ENCODE measurements at regions not wholly inside any gene's neighbourhood (a gene's known extent, or its start where the extent isn't known, plus 50 kb on each side); places are given as distances from the start of the nearest gene placed in this dataset.

- DNase-seq (ENCODE audit: insufficient read length) (no peak), FAIRE-seq (no peak)
Observed at GRCh38 chr12:83807871-83808270, 1104.7 kb downstream of the SLC6A15 start.

DNA sequence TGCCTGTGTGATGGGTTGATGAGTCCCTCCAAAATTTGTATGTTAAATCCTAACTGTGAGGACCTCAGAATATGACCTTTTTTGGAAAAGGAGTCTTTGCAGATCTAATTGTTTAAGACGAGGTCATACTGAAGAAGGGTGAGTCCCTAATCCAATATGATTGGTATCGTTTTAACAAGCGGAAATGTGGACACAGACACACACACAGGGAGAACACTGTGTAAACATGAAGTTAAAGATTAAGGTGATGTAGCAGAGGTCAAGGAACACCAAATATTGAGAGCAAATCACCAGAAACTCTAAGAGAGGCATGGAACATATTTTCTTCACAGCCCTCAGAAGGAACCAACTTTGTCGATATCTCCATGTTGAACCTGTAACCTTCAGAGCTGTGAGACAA is 1106.7 kb downstream of the SLC6A15 start:
- no peak for TF ChIP-seq POLR2AphosphoS5 (IDR thresholded peaks at IDR 0.05; ENCODE audit: low read depth, low read length)
- TF ChIP-seq POLR2A (IDR thresholded peaks at IDR 0.05; ENCODE audit: low read depth, low read length) = no peak
- no peak for TF ChIP-seq TAF1 (IDR thresholded peaks at IDR 0.05; ENCODE audit: borderline replicate concordance, low read depth, low read length)
- FAIRE-seq = no peak
- DNase-seq (ENCODE audit: insufficient read length) = no peak

More at GRCh38 chr12:83807871-83808270, 1104.7 kb downstream of the SLC6A15 start:
- no peak for TF ChIP-seq POLR2AphosphoS5 (IDR thresholded peaks at IDR 0.05; ENCODE audit: low read depth, low read length)
- no peak for TF ChIP-seq POLR2A (IDR thresholded peaks at IDR 0.05; ENCODE audit: low read depth, low read length)
- no peak for TF ChIP-seq TAF1 (IDR thresholded peaks at IDR 0.05; ENCODE audit: borderline replicate concordance, low read depth, low read length)

DNA sequence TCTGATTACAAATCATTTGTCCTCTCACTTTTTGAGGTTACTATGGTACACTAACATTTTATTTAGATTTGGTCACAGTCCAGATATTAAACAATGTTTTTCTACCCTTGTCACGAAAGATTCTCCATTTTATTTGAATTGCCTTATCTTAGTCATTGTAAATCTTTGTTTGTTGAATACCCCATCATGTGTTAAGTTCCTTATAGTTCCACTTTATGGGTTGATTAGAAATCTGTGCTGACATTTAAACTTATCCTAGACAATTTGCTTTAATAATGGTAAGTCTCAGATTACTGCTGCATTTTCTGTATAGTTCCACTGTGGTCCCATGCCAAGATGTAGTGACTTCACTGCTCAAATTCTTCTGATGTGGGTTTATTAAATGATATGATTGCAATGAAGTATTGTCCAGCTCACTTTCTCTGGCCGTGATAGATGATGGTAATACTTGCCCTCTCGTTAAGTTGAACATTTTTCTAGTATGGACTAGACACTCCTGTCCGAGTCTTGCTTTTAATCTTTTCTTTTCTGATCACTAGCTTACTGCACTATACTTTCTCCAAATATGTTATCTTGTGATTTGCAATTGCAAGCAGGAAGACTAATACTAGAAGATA is 1107.3 kb downstream of the SLC6A15 start:
- DNase-seq (ENCODE audit: insufficient read length) (no peak), FAIRE-seq (no peak)
- TF ChIP-seq POLR2A (IDR thresholded peaks at IDR 0.05; ENCODE audit: low read depth, low read length) (no peak), POLR2AphosphoS5 (IDR thresholded peaks at IDR 0.05; ENCODE audit: low read depth, low read length) (no peak), TAF1 (IDR thresholded peaks at IDR 0.05; ENCODE audit: borderline replicate concordance, low read depth, low read length) (no peak)

- no peak for DNase-seq (ENCODE audit: insufficient read length)
- no peak for FAIRE-seq
- TF ChIP-seq POLR2A (IDR thresholded peaks at IDR 0.05; ENCODE audit: low read depth, low read length) (no peak), POLR2AphosphoS5 (IDR thresholded peaks at IDR 0.05; ENCODE audit: low read depth, low read length) (no peak), TAF1 (IDR thresholded peaks at IDR 0.05; ENCODE audit: borderline replicate concordance, low read depth, low read length) (no peak)
Observed at GRCh38 chr12:83801972-83802371, 1110.6 kb downstream of the SLC6A15 start.

DNA sequence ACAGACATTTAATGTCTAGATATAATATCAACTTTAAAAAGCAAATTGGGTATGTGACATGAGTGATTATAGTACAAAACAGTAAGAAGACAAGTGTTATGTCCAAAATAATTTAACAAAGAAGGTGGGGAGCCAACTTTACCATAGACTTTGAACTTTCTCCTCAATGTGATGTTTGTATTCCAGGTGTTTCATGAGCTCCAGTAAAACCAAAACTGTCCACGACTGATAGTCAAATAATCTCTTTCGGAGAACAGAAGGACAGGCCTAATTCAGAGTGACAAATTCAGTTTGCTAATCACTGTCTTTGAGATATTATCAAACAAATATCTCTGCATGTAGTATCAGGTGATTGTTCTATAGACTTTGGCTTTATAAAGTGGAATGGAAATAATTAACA is 1112.6 kb downstream of the SLC6A15 start:
- DNase-seq (ENCODE audit: insufficient read length) = no peak
- FAIRE-seq = no peak
- TF ChIP-seq TAF1 (IDR thresholded peaks at IDR 0.05; ENCODE audit: borderline replicate concordance, low read depth, low read length) = no peak
- TF ChIP-seq POLR2A (IDR thresholded peaks at IDR 0.05; ENCODE audit: low read depth, low read length) = no peak
- no peak for TF ChIP-seq POLR2AphosphoS5 (IDR thresholded peaks at IDR 0.05; ENCODE audit: low read depth, low read length)

GRCh38 chr12:83796531-83796930 is 1109.8 kb downstream of the TMTC2 start:
- DNase-seq (ENCODE audit: insufficient read length) (no peak), FAIRE-seq (no peak)
- TF ChIP-seq POLR2A (IDR thresholded peaks at IDR 0.05; ENCODE audit: low read depth, low read length) = no peak
- no peak for TF ChIP-seq POLR2AphosphoS5 (IDR thresholded peaks at IDR 0.05; ENCODE audit: low read depth, low read length)
- TF ChIP-seq TAF1 (IDR thresholded peaks at IDR 0.05; ENCODE audit: borderline replicate concordance, low read depth, low read length) = no peak

- TF ChIP-seq TAF1 (IDR thresholded peaks at IDR 0.05; ENCODE audit: borderline replicate concordance, low read depth, low read length) (no peak), POLR2A (IDR thresholded peaks at IDR 0.05; ENCODE audit: low read depth, low read length) (no peak), POLR2AphosphoS5 (IDR thresholded peaks at IDR 0.05; ENCODE audit: low read depth, low read length) (no peak)
- FAIRE-seq (no peak), DNase-seq (ENCODE audit: insufficient read length) (no peak)
Observed at GRCh38 chr12:83793616-83794015, 1106.9 kb downstream of the TMTC2 start.

GRCh38 chr12:83784298-83784890 is 1097.7 kb downstream of the TMTC2 start:
- TF ChIP-seq TAF1 (IDR thresholded peaks at IDR 0.05; ENCODE audit: borderline replicate concordance, low read depth, low read length) = no peak
- no peak for TF ChIP-seq POLR2AphosphoS5 (IDR thresholded peaks at IDR 0.05; ENCODE audit: low read depth, low read length)
- TF ChIP-seq POLR2A (IDR thresholded peaks at IDR 0.05; ENCODE audit: low read depth, low read length) = no peak
- DNase-seq (ENCODE audit: insufficient read length) (no peak), FAIRE-seq (no peak)

- TF ChIP-seq POLR2AphosphoS5 (IDR thresholded peaks at IDR 0.05; ENCODE audit: low read depth, low read length) = no peak
- no peak for TF ChIP-seq TAF1 (IDR thresholded peaks at IDR 0.05; ENCODE audit: borderline replicate concordance, low read depth, low read length)
- TF ChIP-seq POLR2A (IDR thresholded peaks at IDR 0.05; ENCODE audit: low read depth, low read length) = no peak
- DNase-seq (ENCODE audit: insufficient read length) (no peak), FAIRE-seq (no peak)
Observed at GRCh38 chr12:83779526-83779925, 1092.8 kb downstream of the TMTC2 start.

DNA sequence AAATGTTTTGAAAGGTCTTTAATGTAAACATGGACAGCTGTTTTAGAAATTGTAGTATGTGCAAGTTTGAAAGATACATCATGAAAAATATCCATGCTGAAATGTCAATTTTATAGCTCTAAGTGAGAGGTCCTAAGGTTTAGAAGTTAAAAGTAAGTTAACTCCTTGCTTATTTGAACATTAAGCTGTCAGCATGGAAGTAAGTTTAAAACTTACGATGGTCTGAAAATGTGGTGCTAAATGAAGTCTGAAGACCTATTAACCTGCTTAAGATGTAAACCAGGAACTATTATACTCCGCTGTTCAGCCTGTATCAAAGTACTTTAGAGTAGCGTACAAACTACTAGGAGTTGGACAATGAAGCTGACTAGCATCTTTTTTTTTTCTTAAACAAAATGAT is 1082.4 kb downstream of the TMTC2 start:
- no peak for DNase-seq (ENCODE audit: insufficient read length)
- FAIRE-seq = no peak
- no peak for TF ChIP-seq POLR2AphosphoS5 (IDR thresholded peaks at IDR 0.05; ENCODE audit: low read depth, low read length)
- TF ChIP-seq POLR2A (IDR thresholded peaks at IDR 0.05; ENCODE audit: low read depth, low read length) = no peak

GRCh38 chr12:83767723-83768122 is 1081.0 kb downstream of the TMTC2 start:
- FAIRE-seq = no peak
- TF ChIP-seq POLR2A (IDR thresholded peaks at IDR 0.05; ENCODE audit: low read depth, low read length) (no peak), TAF1 (IDR thresholded peaks at IDR 0.05; ENCODE audit: borderline replicate concordance, low read depth, low read length) (no peak), POLR2AphosphoS5 (IDR thresholded peaks at IDR 0.05; ENCODE audit: low read depth, low read length) (no peak)
- DNase-seq (ENCODE audit: insufficient read length) = no peak

DNA sequence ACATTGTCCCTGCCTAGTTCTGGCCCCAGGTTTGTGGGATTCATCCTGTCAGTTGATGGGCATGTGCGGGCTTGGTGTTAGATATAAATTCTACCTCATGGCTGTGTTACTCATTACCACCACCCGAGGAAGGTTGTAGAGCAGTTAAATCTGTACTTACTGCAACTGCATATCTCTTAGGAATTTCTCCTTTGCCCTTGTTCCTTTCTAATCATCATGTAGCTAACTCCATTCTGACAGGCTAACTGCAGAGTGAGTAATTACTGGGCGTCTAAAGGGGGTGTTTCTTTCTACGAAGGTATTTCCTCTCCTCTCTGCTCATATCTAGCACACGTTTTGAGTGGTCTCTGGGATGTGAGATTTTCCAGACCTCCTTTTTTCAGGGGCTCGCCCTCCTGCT is 1076.7 kb downstream of the TMTC2 start:
- TF ChIP-seq POLR2AphosphoS5 (IDR thresholded peaks at IDR 0.05; ENCODE audit: low read depth, low read length) = no peak
- TF ChIP-seq TAF1 (IDR thresholded peaks at IDR 0.05; ENCODE audit: borderline replicate concordance, low read depth, low read length) = no peak
- no peak for TF ChIP-seq POLR2A (IDR thresholded peaks at IDR 0.05; ENCODE audit: low read depth, low read length)
- no peak for FAIRE-seq
- no peak for DNase-seq (ENCODE audit: insufficient read length)
